ENCODE measurements at regions not wholly inside any gene's neighbourhood (a gene's known extent, or its start where the extent isn't known, plus 50 kb on each side); places are given as distances from the start of the nearest gene placed in this dataset.

DNA sequence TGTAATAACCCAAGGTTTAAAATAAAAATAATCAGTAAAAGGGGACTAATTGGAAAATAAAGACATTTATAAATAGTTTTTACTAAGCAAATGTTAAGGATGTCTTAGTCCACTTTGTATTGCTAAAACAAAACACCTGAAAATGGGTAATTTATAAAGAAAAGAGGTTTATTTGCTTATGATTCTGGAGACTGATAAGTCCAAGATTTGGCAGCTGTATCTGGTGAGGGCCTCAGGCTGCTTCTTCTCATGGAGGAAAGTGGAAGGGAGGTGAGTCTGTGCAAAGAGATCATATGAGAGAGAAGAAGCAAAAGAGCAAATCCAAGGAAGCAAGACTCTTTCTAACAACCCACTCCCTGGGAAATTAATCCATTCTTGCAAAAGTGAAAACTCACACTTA lies 299.5 kb downstream of the DSC3 start:
- no peak for TF ChIP-seq JUND (IDR thresholded peaks at IDR 0.05; ENCODE audit: low read depth)
- in situ Hi-C loops (cut with HindIII; ENCODE audit: low pct_unique_long_range_greater_than_20kb, low sequenced_read_pairs), result no loop called here
- no peak for DNase-seq (ENCODE audit: low read depth in 1 of 2, low spot score in 1 of 2)

DNA sequence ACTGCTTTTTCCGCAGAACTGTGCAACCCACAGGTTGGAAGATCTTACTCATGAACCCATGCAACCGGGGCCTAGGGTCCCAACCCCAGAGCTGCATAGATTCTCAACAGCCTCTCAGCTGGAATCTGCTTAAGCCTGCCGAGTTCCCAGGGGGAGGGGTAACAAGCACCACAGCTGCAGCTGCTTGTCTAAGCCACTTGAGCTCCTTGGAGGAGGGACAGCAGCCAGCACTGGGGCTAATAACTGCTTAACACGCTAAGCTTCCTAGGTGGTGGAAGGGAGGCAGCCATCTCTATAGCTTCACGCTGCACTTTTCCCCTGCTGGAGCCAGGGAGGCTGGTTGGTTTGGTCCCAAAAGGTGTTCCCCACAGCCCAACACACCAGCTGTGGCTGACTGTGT lies 311.6 kb downstream of the DSC3 start:
- TF ChIP-seq JUND (IDR thresholded peaks at IDR 0.05; ENCODE audit: low read depth), result no peak
- DNase-seq (ENCODE audit: low read depth in 1 of 2, low spot score in 1 of 2), result no peak
- in situ Hi-C loops (cut with HindIII; ENCODE audit: low pct_unique_long_range_greater_than_20kb, low sequenced_read_pairs), result no loop called here

DNA sequence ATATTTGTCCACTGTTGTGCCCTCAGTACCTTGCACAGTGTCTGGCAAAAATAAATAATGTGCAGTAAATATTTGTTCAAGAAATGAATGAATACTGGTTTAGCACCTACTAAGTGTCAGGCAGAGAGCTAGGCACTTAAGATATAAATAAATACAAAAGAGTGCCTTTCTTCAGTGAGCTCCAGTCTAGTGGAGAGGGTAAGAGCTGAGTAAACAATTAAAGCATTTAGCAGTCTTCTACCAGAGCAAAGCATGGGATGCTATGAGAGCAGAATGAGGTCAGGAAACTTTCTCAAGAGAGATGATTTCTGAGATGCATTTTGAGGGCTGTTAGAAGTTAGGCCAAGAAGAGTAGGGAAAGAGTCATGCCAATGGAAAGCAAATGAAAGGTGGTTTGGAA lies 314.7 kb downstream of the DSC3 start:
- in situ Hi-C loops (cut with HindIII; ENCODE audit: low pct_unique_long_range_greater_than_20kb, low sequenced_read_pairs), result no loop called here
- DNase-seq (ENCODE audit: low read depth in 1 of 2, low spot score in 1 of 2), result no peak
- no peak for TF ChIP-seq JUND (IDR thresholded peaks at IDR 0.05; ENCODE audit: low read depth)

DNA sequence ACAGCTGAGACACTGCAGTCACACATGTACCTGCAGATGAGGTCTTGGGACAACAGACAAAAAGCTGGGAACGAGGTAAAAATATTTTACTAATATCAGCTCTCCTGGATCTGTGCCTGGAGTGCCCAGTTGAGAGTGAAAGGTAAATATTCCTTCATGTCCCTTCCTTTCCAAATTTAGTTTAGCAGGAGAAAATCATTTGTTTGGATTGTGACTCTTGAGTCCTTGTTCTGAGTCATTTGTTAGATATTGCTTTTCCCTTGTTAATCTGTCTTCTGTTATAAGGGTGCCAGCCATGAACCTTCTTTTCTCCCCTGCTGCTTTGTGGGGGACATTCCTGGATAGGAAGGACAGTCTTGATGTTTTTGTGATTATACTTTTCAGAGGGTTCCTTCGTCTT lies 329.2 kb downstream of the DSC3 start:
- no peak for DNase-seq (ENCODE audit: low read depth in 1 of 2, low spot score in 1 of 2)
- no peak for TF ChIP-seq JUND (IDR thresholded peaks at IDR 0.05; ENCODE audit: low read depth)
- in situ Hi-C loops (cut with HindIII; ENCODE audit: low pct_unique_long_range_greater_than_20kb, low sequenced_read_pairs), result no loop called here

DNA sequence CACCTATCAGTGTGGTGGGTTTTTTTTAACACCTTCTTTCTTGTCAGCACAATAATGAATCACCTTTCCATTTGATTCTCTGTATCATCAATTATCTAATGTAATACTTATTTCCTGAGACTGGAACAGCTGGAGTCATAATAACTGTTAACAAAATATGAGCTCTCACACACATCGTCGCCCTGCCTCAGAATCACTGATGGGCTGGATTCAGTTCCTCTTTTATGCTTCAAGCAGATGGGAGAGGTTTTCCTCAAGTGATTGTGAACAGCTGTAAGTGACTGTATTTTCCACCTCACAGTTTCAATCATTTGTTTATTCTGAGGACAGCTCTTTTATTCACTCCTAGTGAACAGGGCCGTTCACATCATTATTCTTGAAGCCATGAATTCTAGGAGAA lies 330.2 kb downstream of the DSC3 start:
- in situ Hi-C loops (cut with HindIII; ENCODE audit: low pct_unique_long_range_greater_than_20kb, low sequenced_read_pairs), result no loop called here
- no peak for TF ChIP-seq JUND (IDR thresholded peaks at IDR 0.05; ENCODE audit: low read depth)
- DNase-seq (ENCODE audit: low read depth in 1 of 2, low spot score in 1 of 2), result no peak

DNA sequence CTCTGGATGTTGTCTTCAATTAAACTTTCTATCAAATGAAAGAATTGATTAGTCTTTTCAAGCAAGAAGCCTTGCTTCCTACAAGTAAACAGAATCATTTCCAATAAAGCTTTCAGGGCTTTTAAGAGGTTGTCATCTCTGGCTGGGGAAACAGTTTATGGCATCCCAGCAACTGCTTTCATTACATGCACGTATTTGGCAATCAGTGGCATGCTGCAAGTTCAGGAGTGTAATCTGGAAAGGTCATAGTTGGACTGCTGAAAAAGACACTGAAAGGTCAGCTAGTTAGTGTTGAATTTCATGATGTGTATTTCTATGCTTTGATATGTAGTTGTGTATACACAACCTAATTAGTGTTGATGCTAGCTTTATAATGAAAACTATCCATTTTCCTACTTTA lies 332.9 kb downstream of the DSC3 start:
- TF ChIP-seq JUND (IDR thresholded peaks at IDR 0.05; ENCODE audit: low read depth), result no peak
- DNase-seq (ENCODE audit: low read depth in 1 of 2, low spot score in 1 of 2), result no peak
- in situ Hi-C loops (cut with HindIII; ENCODE audit: low pct_unique_long_range_greater_than_20kb, low sequenced_read_pairs), result no loop called here

DNA sequence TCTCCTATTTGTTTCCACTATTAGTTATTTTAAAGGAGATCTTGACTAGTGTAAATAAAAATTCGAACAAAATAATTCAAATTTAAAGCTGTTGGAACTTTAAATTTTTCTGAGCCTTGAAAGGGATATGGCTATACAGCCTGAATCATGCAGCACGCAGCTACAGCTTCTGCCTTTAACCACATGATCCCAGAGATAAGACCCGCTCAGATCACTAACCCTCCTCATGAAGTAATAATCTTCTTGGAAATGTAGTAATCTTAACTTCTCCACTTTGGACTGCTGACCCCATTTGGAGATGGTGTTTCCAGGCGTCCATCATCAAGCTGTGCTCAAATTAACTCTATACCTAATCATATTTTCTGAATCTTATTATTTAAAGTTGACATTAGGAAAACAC lies 336.6 kb downstream of the DSC3 start:
- no peak for DNase-seq (ENCODE audit: low read depth in 1 of 2, low spot score in 1 of 2)
- TF ChIP-seq JUND (IDR thresholded peaks at IDR 0.05; ENCODE audit: low read depth), result no peak
- in situ Hi-C loops (cut with HindIII; ENCODE audit: low pct_unique_long_range_greater_than_20kb, low sequenced_read_pairs), result no loop called here

DNA sequence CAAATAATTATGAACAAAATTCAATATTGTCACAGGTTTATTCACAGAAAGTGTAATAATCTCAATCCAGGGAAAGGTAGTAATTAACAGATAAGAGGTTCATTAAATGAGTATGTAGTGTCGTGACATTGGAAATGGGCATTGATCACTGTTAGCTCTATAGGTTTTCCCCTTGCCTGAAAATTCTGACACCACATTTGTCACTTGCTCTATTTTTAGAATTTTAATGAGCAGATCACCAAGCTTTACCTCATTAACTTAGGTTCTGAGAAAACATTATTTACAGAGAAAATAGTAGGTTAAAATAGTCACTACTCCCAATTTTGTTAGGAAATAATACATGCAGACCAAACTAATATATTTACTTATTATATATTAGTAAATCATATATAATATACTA lies 344.0 kb downstream of the DSC3 start:
- no peak for DNase-seq (ENCODE audit: low read depth in 1 of 2, low spot score in 1 of 2)
- in situ Hi-C loops (cut with HindIII; ENCODE audit: low pct_unique_long_range_greater_than_20kb, low sequenced_read_pairs), result no loop called here
- no peak for TF ChIP-seq JUND (IDR thresholded peaks at IDR 0.05; ENCODE audit: low read depth)

DNA sequence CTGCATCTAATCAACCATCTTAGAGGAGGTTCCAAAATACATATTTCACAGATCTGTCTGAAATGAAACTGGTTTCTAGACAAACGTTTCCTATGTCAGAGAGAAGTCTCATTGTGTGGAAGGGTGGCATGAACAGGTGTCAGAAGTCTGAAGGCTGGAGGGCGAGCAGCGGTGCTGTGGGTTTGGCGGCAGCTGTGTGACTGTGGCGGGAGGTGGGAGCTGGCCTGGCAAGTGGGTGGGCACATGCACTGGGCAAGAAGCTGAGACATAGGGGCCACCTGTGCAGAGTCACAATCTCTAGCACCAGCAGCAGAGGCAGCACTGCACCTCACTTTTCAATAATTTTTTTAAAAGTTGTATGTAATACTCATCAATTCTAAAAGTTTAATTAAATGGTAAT lies 346.3 kb downstream of the DSC3 start:
- in situ Hi-C loops (cut with HindIII; ENCODE audit: low pct_unique_long_range_greater_than_20kb, low sequenced_read_pairs), result no loop called here
- TF ChIP-seq JUND (IDR thresholded peaks at IDR 0.05; ENCODE audit: low read depth), result no peak
- DNase-seq (ENCODE audit: low read depth in 1 of 2, low spot score in 1 of 2), result no peak

DNA sequence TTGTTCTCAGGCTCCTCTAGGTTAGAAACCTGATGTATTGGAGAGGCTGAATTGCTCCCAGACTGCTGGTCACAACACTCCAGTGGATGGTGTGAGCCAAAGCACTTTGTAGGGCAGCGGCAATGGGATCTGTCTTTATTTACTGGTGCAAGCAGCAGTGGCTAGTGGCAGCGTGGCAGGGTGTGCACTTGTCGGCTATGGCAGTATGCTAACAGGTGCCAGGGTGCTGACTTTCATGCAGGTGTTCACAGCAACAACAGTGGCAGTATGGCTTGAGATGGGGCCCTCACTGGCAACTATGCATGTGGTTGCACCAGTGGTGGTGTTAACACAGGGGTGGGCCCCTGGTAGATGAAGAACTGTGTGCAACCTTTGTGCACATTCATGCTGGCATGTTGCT lies 347.8 kb downstream of the DSC3 start:
- DNase-seq (ENCODE audit: low read depth in 1 of 2, low spot score in 1 of 2), result no peak
- TF ChIP-seq JUND (IDR thresholded peaks at IDR 0.05; ENCODE audit: low read depth), result no peak
- in situ Hi-C loops (cut with HindIII; ENCODE audit: low pct_unique_long_range_greater_than_20kb, low sequenced_read_pairs), result no loop called here

DNA sequence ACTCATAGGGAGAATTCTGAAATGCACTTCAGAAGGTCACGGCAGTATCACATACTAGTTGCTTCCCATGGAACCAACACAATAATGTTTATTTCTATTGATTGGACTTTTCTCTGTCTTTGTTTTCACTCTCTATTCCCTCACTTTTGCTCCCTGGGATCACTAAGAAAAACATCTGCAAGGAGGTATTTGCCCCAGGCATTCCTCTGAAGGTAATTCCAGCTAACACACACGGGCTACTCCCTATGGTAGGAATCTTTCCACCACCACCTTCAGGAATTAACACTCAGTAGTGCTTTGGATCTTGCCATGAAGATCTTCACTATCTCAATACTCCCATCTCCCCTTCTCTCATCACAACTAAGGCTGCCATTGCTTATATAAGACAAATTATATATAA lies 353.3 kb downstream of the DSC3 start:
- DNase-seq (ENCODE audit: low read depth in 1 of 2, low spot score in 1 of 2), result no peak
- in situ Hi-C loops (cut with HindIII; ENCODE audit: low pct_unique_long_range_greater_than_20kb, low sequenced_read_pairs), result no loop called here
- no peak for TF ChIP-seq JUND (IDR thresholded peaks at IDR 0.05; ENCODE audit: low read depth)

DNA sequence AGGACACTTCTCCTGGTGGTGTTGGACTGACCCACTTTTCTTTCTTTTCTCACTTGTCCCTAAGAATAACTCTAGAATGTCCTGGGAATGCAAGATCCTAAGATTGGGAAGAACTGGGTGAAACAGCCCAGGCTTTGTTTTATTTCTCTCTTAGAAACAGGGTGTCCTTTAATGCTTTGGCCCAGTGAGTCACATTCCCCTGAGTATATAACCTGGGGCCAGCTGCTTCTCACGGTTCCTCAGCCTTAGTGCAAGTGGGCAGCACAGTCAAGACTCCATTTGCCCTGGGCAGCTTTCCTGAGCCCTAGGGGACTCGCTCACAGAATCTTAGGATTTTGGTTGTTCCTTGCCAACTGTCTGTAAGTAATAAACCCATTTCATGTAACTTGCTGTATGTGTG lies 355.0 kb downstream of the DSC3 start:
- DNase-seq (ENCODE audit: low read depth in 1 of 2, low spot score in 1 of 2), result no peak
- in situ Hi-C loops (cut with HindIII; ENCODE audit: low pct_unique_long_range_greater_than_20kb, low sequenced_read_pairs), result no loop called here
- TF ChIP-seq JUND (IDR thresholded peaks at IDR 0.05; ENCODE audit: low read depth), result no peak

DNA sequence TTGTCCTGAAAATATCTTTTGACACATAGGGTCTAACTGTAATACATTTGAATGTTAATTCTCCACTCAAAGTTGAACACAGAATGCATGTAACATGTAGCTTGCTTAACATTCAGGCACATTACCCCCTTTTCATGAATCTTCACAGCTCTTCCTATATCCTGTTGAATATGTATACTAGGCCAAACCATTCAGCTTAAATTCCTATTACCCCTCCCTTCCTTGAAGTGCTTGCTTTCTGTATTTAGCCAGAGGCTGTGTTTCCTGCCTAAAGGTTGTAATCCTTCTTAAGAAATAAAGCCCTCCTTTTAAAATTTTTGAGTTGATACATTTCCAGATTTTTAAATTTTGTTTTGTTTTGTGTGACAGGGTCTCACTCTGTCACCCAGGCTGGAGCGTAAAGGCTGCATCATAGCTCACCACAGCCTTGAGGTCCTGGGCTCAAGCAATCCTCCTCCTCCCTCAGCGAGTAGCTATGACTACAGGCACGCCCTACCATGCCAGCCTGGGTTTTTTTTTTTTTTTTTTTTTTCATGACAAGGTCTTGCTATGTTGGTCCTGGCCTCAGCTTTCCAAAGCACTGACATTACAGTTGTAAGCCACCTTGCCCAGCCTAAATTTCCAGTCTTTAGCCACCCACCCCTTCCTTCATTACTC lies 357.6 kb downstream of the DSC3 start:
- no peak for TF ChIP-seq JUND (IDR thresholded peaks at IDR 0.05; ENCODE audit: low read depth)
- in situ Hi-C loops (cut with HindIII; ENCODE audit: low pct_unique_long_range_greater_than_20kb, low sequenced_read_pairs), result no loop called here

DNA sequence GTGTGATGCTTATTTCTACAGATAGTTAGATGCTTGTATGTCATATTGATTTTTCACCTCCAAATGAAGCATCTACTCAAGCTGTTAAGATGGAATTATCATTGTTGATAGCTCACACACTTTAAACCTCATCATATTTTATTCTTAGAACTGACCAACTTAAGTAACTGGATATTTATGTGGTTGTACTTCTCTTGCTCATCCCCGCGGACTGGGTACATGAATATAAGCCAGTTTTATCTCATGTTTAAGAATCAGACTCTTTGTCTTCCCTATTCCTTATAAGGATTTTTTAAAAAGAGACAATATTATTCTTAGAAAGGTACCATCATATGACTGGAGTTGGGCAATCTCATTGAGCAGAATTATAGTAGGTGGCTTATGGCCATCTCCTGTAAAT lies 358.7 kb downstream of the DSC3 start:
- in situ Hi-C loops (cut with HindIII; ENCODE audit: low pct_unique_long_range_greater_than_20kb, low sequenced_read_pairs), result no loop called here
- no peak for DNase-seq (ENCODE audit: low read depth in 1 of 2, low spot score in 1 of 2)
- TF ChIP-seq JUND (IDR thresholded peaks at IDR 0.05; ENCODE audit: low read depth), result no peak

More for the DNA sequence above, 357.6 kb downstream of the DSC3 start:
- no peak for DNase-seq (ENCODE audit: low read depth in 1 of 2, low spot score in 1 of 2)
